Stimulated activated CD8-positive, alpha-beta memory T cell treated with anti-CD3 and anti-CD28 coated beads, Interleukin-7, amount 100 ng/mL, for 48 hours (primary cell): ENCODE measurements at regions not wholly inside any gene's neighbourhood (a gene's known extent, or its start where the extent isn't known, plus 50 kb on each side); places are given as distances from the start of the nearest gene placed in this dataset.

Source experiments
- DNase-seq, 2 donors: peaks; one replicate each; pipeline ENCODE4 v3.0.0-alpha.2; 2020; ENCODE audit warnings: low read depth in 1 of 2; ENCODE audit errors: extremely low read depth in 1 of 2

DNA sequence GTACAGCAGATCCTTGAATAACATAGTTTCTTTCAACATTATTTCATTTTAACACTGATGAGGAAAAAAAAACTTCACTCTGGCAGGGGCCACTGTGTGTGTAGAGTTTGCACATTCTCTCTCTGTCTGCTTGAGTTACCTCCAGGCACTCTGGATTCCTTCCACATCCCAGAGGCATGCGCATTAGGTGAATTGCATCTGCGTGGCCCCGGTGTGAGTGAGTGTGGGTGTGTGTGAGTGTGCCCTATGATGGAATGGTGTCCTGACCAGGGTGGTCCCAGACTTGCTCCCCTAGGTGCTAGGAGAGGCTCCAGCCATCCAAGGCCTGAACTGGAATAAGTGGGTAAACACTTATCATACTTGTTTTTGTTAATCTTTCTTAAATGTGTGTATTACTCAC lies 90.6 kb upstream of the LRIG3 start:
- DNase-seq = no peak

DNA sequence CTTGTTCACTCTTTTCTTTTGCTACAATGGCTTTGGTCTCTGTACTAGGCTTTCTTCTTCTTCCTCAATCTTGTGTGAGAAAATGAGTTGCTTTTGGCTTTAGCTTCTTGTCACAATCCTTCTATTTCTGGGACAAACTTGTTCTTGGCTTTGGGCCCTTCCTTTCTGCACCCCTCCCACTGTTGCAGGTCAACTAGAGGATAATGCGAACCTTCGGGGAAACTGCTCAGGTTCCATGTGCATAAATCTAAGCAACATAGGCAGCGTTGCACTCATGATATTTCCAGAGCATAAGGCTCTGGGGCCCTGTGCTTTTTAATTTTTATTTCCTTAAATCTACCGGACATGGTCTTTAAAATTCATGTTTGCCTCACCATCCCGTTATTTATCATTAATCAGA lies 89.8 kb upstream of the LRIG3 start:
- no peak for DNase-seq

DNA sequence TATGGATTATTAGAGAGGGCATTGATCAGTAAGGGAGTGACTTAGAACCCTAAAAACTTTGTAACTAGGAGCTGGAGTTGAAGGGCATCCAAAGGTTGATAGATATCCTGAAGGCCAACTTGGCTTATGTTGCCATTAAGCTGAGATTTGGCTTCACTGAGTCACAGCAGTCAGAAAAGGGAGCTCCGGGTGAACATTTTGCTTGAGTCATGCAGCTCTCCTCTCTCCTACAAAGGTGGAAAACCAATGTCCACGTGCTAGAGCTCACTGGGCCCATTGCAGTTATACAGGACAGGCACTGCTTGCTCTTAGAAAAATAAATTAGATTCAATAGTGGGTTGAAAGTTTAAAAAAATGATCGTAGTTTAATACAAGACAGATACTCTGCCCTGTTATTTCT lies 87.3 kb upstream of the LRIG3 start:
- no peak for DNase-seq

DNA sequence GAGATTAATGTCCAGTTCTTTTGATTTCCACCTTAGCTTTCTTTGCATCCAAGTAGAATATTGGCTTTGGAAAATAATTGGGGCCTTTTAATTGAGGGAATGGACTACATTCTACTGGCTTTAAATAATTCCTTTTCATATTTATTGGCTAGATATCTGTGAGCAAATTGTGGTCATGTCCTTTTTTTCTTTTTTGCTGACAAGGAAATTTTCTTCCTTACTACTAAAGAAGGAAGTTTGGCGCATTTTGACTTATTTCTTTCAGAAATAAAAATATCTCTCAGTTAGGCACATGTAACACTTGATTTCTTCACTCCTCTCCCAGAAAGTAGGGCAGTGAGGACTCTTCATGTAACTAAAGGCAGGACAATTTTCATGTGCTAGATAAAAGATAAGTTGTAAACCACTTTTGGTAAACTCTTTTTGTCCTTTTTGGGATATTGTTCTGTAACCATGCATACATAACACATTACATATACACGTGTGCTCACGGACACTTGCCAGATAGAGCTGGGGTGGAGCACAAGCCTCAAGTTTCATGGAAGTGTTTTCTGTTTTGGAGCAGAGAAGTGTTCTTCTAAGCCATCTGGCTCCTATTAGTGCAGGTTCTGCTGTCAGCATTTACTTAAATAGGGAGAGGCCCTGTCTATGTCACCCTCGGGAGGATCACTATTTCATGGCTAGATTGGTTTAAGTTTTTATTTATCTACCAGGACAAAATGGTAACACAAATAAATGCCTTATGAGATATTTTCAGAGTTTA lies 85.1 kb upstream of the LRIG3 start:
- DNase-seq = no peak

DNA sequence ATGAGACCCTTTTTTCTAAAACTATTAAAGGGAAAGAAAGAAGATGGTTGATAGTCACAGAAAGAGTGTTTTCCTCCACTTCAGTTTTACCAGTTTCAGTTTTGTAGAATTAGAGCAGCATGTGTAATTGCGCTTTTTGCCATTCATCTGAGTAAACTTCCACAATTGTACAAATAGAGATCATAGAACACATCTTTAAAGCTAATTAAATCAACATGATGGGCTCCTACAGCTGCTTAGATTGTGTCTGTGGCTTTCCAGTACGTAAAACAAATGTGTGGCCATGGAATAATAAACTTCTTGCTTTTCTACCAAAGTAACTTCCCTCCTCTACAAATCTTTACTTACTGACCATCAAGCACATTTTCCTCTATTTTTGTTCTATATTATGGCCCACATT lies 84.2 kb upstream of the LRIG3 start:
- no peak for DNase-seq

DNA sequence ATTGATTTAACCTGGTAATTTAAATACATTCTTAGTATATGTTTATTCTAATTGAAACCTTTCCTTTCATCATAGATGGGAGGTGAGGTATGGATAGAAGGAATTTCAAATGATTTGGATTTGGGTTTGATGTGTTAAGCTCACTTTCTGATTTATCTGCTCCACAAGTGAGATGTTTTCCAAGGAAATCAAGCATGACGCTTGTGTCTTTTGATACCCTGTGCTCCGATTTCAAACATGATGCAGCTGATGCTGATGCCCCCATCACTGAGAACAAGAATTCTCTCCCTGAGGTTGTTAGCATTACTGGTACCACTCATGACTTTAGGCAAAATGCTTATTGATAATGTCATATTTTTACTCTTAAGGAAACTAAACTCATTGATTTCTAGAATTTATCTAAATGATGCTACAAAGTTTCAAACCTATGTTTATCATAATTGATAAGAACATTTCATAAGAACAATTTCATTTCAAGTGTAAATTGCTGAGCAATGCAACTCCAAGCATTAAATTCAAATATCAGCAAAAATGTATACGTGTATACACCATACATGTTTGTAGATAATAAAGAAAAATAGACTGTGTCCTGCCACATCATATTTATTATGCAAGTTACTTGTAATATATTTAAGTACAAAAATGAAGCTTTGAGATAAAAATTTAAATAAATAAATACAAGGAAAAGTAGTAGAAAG lies 75.5 kb upstream of the LRIG3 start:
- DNase-seq = no peak

DNA sequence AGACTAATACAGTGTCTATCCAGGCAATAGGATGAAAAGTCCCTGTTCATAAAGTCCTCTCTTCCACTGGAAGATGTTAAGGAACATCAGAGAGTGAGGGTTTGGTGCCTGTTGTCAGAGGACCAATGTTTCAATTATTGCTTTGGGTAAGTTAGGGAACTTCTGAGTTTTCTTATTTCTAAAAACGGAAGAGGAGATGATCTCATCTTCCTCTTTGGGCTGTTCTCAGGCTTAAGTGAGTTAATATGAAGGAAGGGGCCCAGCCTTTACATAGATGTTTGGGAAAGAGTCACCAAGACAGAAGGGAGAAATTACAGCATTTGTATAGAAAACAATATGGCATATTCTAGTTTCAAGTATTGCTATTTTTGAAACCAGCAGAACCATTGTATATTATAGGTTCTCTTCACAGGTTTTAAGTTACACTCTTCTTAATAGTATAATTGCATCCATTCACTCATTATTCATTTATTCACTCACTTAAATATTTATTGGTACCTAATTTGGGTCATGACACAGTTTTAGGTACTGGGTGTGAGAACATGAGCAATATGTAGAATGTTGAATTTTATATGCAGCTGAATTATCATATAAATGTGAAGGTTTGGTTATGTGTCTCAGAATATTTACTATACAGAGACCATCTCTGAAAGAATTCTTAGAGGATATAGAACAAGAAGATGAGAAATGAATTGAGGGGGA lies 68.5 kb upstream of the LRIG3 start:
- no peak for DNase-seq

DNA sequence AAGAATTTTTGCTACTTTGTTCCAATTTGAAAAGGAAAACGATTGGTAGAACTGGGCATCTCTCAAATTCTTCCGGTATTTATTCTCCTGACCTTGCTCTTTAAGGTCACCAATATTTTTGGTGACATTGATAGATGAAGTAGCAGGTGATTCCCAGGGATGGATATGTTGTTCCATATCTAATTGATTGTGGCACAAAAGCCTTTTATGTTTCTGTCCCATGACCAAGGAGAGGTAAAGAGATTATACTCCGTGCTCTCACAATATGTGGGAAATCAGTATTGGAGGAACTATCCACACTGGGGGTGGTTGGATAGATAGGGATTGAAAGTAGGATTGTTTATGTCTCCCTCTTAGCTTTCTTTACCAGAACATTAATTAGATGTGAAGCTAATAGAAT lies 61.7 kb upstream of the LRIG3 start:
- no peak for DNase-seq

DNA sequence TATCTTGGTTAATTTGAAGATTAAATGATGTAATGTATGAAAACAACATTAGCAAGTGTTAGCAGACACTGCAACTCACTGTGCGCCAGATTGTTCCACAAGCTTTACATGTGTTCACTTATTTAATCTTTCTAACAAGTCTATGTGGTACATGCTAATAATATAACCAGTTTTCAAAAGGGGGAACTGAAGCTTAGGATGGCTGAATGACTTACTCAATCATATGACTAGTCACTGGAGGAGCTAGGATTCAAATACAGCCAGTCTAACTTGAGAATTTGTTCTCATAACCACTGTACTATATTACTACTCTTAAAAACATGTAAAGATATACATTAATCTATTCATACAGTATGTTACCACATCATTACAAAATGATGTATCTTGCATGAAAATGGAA lies 60.5 kb upstream of the LRIG3 start:
- no peak for DNase-seq

DNA sequence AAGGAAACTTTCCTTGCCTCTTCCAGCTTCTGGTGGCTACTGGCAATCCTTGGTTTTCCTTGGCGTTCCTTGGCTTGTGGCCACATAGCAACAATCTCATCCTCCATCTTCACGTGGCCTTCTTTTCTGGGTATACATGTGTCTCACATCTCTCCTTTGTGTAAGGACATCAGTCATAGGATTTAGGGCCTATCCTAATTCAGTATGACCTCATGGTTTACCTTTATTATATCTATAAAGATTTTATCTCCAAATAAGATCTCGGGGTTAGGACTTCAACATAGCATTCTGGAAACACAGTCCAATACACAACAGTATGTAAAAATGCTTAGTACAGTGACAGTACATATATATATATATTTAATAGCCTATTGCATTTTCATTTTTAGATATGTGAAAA lies 58.4 kb upstream of the LRIG3 start:
- DNase-seq = no peak

DNA sequence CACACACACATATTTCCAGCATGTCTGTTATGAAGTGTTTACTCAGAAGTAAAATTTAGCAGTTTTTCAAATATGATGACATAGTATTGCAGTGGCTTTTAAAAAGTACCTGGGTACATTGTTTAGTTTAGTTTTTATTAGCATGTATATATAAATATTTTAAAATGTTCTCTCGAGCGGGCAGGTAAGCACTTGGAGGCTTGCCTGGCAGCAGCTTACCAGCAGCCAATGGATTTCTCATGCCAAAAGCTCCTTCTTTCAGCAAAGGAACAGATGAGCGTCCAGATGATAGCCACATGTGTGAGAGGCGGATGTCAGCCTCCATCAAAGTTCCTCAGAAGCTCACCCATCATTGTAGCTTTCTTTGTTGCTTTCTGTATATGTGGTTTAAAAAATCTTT lies 57.2 kb upstream of the LRIG3 start:
- no peak for DNase-seq

DNA sequence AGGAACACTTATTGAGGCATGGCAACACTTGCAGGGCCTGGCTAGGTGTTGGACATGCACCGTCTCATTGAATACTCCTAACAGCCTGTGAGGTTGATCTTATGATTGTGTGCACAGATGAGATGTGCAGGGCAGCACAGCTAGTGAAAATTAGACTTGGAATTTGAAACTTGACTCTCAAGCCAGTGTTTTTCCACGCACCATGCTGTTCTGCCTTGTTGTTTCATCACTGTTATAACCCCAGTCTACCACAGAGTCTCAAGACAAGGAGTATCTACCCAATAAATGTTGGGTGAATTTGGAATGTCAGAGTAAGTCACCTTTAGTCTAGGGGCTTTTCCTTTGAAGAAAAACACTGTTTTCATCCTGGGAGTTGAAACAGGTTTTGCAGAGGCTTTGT lies 55.8 kb upstream of the LRIG3 start:
- DNase-seq = no peak
